K562 (cell line): ENCODE measurements at regions not wholly inside any gene's neighbourhood (a gene's known extent, or its start where the extent isn't known, plus 50 kb on each side); places are given as distances from the start of the nearest gene placed in this dataset.

Experiments used
- ATAC-seq: fragments of 200-7000 bp; cut with Tn5 transposase; 3 replicates; pipeline ENCODE4 v1.9.1; 2020; ENCODE audit warnings: moderate library complexity
- BruUV-seq: library from RNA; stranded (reverse); fragments of 400-500 nt; replicated peaks from 2 replicates; lab custom pipeline; 2021; lab: Mats Ljungman, UMichigan
- CTCF ChIA-PET: fragments of 300-600 bp; formaldehyde crosslinking; extraction: SDS; loops from one replicate; lab custom pipeline; 2021; ENCODE audit warnings: low intra/inter-chr PET ratio; lab: Yijun Ruan, JAX
- POLR2A ChIA-PET: fragments of 300-600, 350-650 bp; sonication (Branson Sonifier 250); formaldehyde crosslinking; extraction: SDS; loops from one replicate; lab custom pipeline; 2021; ENCODE audit warnings: antibody characterized with exemption, inconsistent platforms; lab: Yijun Ruan, JAX
- DNase-seq, 4 experiments: peaks; one replicate each; pipeline versions ENCODE4 v3.0.0 to v3.0.0-alpha.2; 2011 to 2018; ENCODE audit warnings: low spot score in 3 of 4, mixed read lengths in 3 of 4; ENCODE audit errors: extremely low read depth in 1 of 4
- FAIRE-seq: peaks from 2 replicates; lab custom pipeline; 2011; peaks lifted over from hg19 to GRCh38; lab: Jason Lieb, UNC
- H2AFZ ChIP-seq: 2 replicates; pipeline ENCODE4 v1.6.0; 2011; ENCODE audit warnings: low read depth, low read length, control low read depth, inconsistent platforms
- H3K27ac ChIP-seq: fragments of 200-600 bp; 3 replicates; pipeline ENCODE4 v1.8.0; 2011; ENCODE audit warnings: low read depth, mild to moderate bottlenecking, control low read depth, inconsistent platforms, low read length, moderate library complexity, mixed read lengths; ENCODE audit errors: extremely low read depth
- H3K27me3 ChIP-seq, 2 experiments: fragments of 300-600 bp in 1 of 2; 2 replicates in 1 of 2; 3 replicates in 1 of 2; pipeline versions ENCODE4 v1.6.0 to v1.8.0; 2011; ENCODE audit warnings: inconsistent platforms in 2 of 2, low read length in 2 of 2, mild to moderate bottlenecking in 1 of 2, mixed read lengths in 1 of 2, moderate library complexity in 1 of 2; ENCODE audit not compliant: control insufficient read depth in 2 of 2, insufficient read depth in 2 of 2
- H3K36me3 ChIP-seq: fragments of 300-600 bp; 3 replicates; pipeline ENCODE4 v1.8.0; 2011; ENCODE audit warnings: mild to moderate bottlenecking, low read length, inconsistent platforms; ENCODE audit not compliant: control insufficient read depth, insufficient read depth
- H3K4me1 ChIP-seq, 2 experiments: fragments of 200-600 bp in 1 of 2; replicated peaks in 1 of 2; 2 replicates in 1 of 2; 3 replicates in 1 of 2; pipeline versions ENCODE4 v1.5.1 to v1.8.0; 2011; ENCODE audit warnings: inconsistent platforms in 2 of 2, low read length in 2 of 2, mild to moderate bottlenecking in 1 of 2, mixed read lengths in 1 of 2, moderate library complexity in 1 of 2; ENCODE audit not compliant: control insufficient read depth in 2 of 2, insufficient read depth in 2 of 2
- H3K4me2 ChIP-seq: 2 replicates; pipeline ENCODE4 v1.6.1; 2011; ENCODE audit warnings: low read length, control low read depth, inconsistent platforms, mixed read lengths; ENCODE audit not compliant: insufficient read depth
- H3K4me3 ChIP-seq: fragments of 200-600 bp; sonication (generic), shearing (Covaris generic); 2 replicates; pipeline ENCODE4 v1.5.1; 2016; ENCODE audit warnings: control low read depth, inconsistent platforms
- H3K79me2 ChIP-seq: fragments of 200-600 bp; 3 replicates; pipeline ENCODE4 v1.8.0; 2011; ENCODE audit warnings: low read length, inconsistent platforms; ENCODE audit not compliant: control insufficient read depth, insufficient read depth
- H3K9ac ChIP-seq, 2 experiments: 2 replicates each; pipeline versions ENCODE4 v1.6.0 to v1.6.1; 2011; ENCODE audit warnings: low read depth in 2 of 2, low read length in 2 of 2, control low read depth in 1 of 2, inconsistent platforms in 1 of 2, mild to moderate bottlenecking in 1 of 2, mixed read lengths in 1 of 2; ENCODE audit not compliant: insufficient read depth in 1 of 2
- H3K9me1 ChIP-seq: one replicate; pipeline ENCODE4 v1.6.0; 2011; ENCODE audit warnings: inconsistent platforms, mild to moderate bottlenecking, low read length, moderate library complexity; ENCODE audit not compliant: control insufficient read depth, insufficient read depth
- H3K9me3 ChIP-seq: replicated peaks from 2 replicates; pipeline ENCODE4 v1.5.1; 2011; ENCODE audit warnings: low read depth, low read length, inconsistent platforms; ENCODE audit not compliant: control insufficient read depth, insufficient read depth
- H4K20me1 ChIP-seq: replicated peaks from 2 replicates; pipeline ENCODE4 v1.6.1; 2011; ENCODE audit warnings: low read length, inconsistent platforms, mixed read lengths; ENCODE audit not compliant: control insufficient read depth, insufficient read depth
- CEBPB ChIP-seq: fragments of 450-650 bp; IDR thresholded peaks from 2 replicates; pipeline ENCODE4 v1.6.1; 2016; ENCODE audit warnings: missing genetic modification characterization, missing compliant biosample characterization
- FOXK2 ChIP-seq, 2 experiments: fragments of 450-650 bp; IDR thresholded peaks in 1 of 2; conservative IDR thresholded peaks in 1 of 2; 2 replicates each; pipeline ENCODE4 v1.6.1; 2016; ENCODE audit warnings: low read depth in 2 of 2, mild to moderate bottlenecking in 1 of 2
- GTF3C2 ChIP-seq: IDR thresholded peaks from 3 replicates; pipeline ENCODE4 v1.6.1; 2011; ENCODE audit warnings: borderline replicate concordance, mild to moderate bottlenecking, moderate library complexity; ENCODE audit not compliant: insufficient read length; ENCODE audit errors: extremely low read depth
- POLR2A ChIP-seq: fragments of 450-650 bp; conservative IDR thresholded peaks from 2 replicates; pipeline ENCODE4 v1.6.1; 2016
- RNF2 ChIP-seq: sonication (generic); IDR thresholded peaks from 2 replicates; pipeline ENCODE4 v1.6.1; 2016
- RUNX1 ChIP-seq: sonication (generic); IDR thresholded peaks from 2 replicates; pipeline ENCODE4 v1.6.1; 2016; ENCODE audit warnings: antibody characterized with exemption, low read depth
- SNIP1 ChIP-seq: fragments of 450-650 bp; IDR thresholded peaks from 2 replicates; pipeline ENCODE4 v1.7.1; 2017; ENCODE audit warnings: low read depth, mild to moderate bottlenecking
- SNRNP70 ChIP-seq: fragments of 200-400 bp; formaldehyde crosslinking; optimal IDR thresholded peaks from 2 replicates; pipeline ENCODE3; 2017; ENCODE audit warnings: low read depth, low read length
- ZBTB5 ChIP-seq: fragments of 450-650 bp; IDR thresholded peaks from 2 replicates; pipeline ENCODE4 v1.6.1; 2017; ENCODE audit warnings: antibody characterized with exemption
- ZZZ3 ChIP-seq: fragments of 450-650 bp; IDR thresholded peaks from 2 replicates; pipeline ENCODE4 v1.6.1; 2016; ENCODE audit warnings: antibody characterized with exemption, mild to moderate bottlenecking, moderate library complexity
- WGBS: fragments of 100-300 bp; shearing (Covaris generic); methylation state at CpG from one replicate; pipeline ENCODE4 v1.1.6; 2016; ENCODE audit warnings: low coverage, mixed read lengths; ENCODE audit not compliant: insufficient coverage; ENCODE audit errors: missing lambda C conversion rate; 5-methylcytosine and 5-hydroxymethylcytosine counted together
- in situ Hi-C: fragments of 300-500 bp; cut with MboI; formaldehyde crosslinking; loops from 4 replicates; pipeline ENCODE4 v1.15.0; 2018; ENCODE audit warnings: inconsistent platforms, mixed read lengths
- intact Hi-C: fragments of 100-400 bp; cut with micrococcal nuclease; formaldehyde crosslinking; loops from 2 replicates; pipeline ENCODE4 v1.14.2; 2022
- TF ChIP-seq, protein P1 (sequence below), 3 experiments: fragments of 200-800 bp in 1 of 3; sonication (Bioruptor generic) in 1 of 3; sonication (generic) in 1 of 3; formaldehyde crosslinking in 1 of 3; IDR thresholded peaks; 2 replicates each; pipeline versions ENCODE4 v1.6.1 to v1.8.0; 2016 to 2022; ENCODE audit warnings: mild to moderate bottlenecking in 2 of 3, missing compliant biosample characterization in 2 of 3, missing genetic modification characterization in 2 of 3, missing genetic modification reagents in 1 of 3

DNA sequence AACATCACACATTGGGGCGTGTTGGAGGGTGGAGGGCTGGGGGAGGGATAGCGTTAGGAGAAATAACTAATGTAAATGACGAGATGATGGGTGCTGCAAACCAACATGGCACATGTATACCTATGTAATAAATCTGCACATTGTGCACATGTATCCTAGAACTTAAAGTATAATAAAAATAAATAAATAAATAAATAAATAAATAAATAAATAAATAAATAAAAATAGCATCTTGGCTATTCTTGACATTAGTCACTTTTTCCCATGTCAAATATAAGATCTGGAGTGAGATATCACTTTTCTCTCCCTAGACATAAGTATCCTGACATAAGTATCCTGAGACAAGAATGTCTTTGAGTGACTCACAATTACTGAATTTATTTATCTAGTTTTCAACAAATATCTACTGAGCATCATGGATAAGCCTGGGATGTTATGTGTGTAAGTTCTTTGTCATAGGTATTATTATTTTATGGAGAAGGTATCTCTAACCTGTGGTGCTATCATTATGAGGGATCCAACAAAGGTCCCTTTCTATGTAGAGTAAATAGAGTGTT lies 691.3 kb downstream of the SORCS1 start:
- H3K9me3 ChIP-seq: no peaks in the 10 kb centered on the region; the same call in 1 of the 2 replicates
- H4K20me1 ChIP-seq: no peaks in the 10 kb centered on the region
- H3K36me3 ChIP-seq: no peaks in the 10 kb centered on the region
- intact Hi-C loops: no loop called here
- no peaks in the 10 kb centered on the region for H3K4me1 ChIP-seq
- in situ Hi-C loops: no loop called here
- ChIA-PET CTCF (no interaction called here), POLR2A (no interaction called here)
- no peak overlapping the region for H3K27ac ChIP-seq
- H3K4me2 ChIP-seq: no peak overlapping the region
- no peaks in the 10 kb centered on the region for H3K27me3 ChIP-seq
- FAIRE-seq: no peak
- ATAC-seq: no peak
- no peak for DNase-seq
- H3K79me2 ChIP-seq: no peaks in the 10 kb centered on the region
- 0% methylated on average over 3 of the region's 3 CpGs for WGBS
- no peak overlapping the region for H3K9ac ChIP-seq
- BruUV-seq: no TSS peak
- TF ChIP-seq SNIP1 (no peak), RNF2 (no peak), RUNX1 (no peak)
- TF ChIP-seq, protein P1, sequence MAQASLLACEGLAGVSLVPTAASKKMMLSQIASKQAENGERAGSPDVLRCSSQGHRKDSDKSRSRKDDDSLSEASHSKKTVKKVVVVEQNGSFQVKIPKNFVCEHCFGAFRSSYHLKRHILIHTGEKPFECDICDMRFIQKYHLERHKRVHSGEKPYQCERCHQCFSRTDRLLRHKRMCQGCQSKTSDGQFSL (CRISPR knock-in tag; IDR thresholded peaks at IDR 0.05): no peak
- TF ChIP-seq, protein P1 (tag; IDR thresholded peaks at IDR 0.05): no peak
- no peak overlapping the region for H3K4me3 ChIP-seq
- H3K9me1 ChIP-seq: no peaks in the 10 kb centered on the region
- no peak overlapping the region for H2AFZ ChIP-seq

GRCh38 chr10:106467506-106467905 lies 697.0 kb downstream of the SORCS1 start:
- POLR2A ChIA-PET: no interaction called here
- H2AFZ ChIP-seq: no peak overlapping the region
- TF ChIP-seq FOXK2 (conservative IDR thresholded peaks at IDR 0.05 in 1 of 2, IDR thresholded peaks at IDR 0.05 in 1 of 2; ENCODE audit: low read depth in 2 of 2) (no peak), CEBPB (no peak), POLR2A (no peak), ZBTB5 (no peak), ZZZ3 (no peak), GTF3C2 (no peak), SNRNP70 (no peak)

More at GRCh38 chr10:106467506-106467905, 697.0 kb downstream of the SORCS1 start:
- intact Hi-C loops: no loop called here
- Histone ChIP-seq H3K9me1 (no peaks in the 10 kb centered on the region), H3K9me3 (no peaks in the 10 kb centered on the region), H3K4me3 (no peak overlapping the region), H3K9ac (no peak overlapping the region), H3K4me2 (no peak overlapping the region), H3K27me3 (no peaks in the 10 kb centered on the region), H4K20me1 (no peaks in the 10 kb centered on the region), H3K4me1 (no peaks in the 10 kb centered on the region), H3K36me3 (no peaks in the 10 kb centered on the region), H3K79me2 (no peaks in the 10 kb centered on the region), H3K27ac (no peak overlapping the region)
- ATAC-seq (no peak), FAIRE-seq (no peak), DNase-seq (no peak)
- CTCF ChIA-PET: no interaction called here
- WGBS: 0% methylated on average over 1 of the region's 6 CpGs
- BruUV-seq: no TSS peak
- in situ Hi-C loops: no loop called here
